ENCODE measurements at regions not wholly inside any gene's neighbourhood (a gene's known extent, or its start where the extent isn't known, plus 50 kb on each side); places are given as distances from the start of the nearest gene placed in this dataset.

DNA sequence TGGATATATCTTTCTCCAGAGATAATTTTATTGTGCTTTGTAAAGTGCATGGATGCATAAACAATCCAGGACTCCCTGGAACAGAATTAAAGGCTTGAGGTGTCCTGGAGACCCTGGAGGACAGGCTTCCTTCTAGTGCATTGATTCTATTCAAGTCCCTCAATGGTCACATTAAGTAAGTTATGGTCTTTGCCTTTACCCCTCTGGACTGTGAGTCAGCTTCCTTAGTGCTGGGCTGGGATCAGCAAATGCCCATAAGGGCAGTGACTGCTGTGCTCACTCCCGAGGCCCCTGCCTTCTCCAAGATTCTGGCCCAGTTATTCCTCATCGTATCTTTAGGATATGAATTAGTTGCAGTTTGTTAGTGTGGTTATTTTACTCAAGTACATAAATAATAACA is 178.7 kb upstream of the PRSS58 start:
- TF ChIP-seq POLR2A (IDR thresholded peaks at IDR 0.05; ENCODE audit: low read depth, low read length) (no peak), POLR2AphosphoS5 (IDR thresholded peaks at IDR 0.05; ENCODE audit: low read depth, low read length) (no peak), TAF1 (IDR thresholded peaks at IDR 0.05; ENCODE audit: low read depth, low read length) (no peak)
